HepG2 (cell line): ENCODE measurements at regions not wholly inside any gene's neighbourhood (a gene's known extent, or its start where the extent isn't known, plus 50 kb on each side); places are given as distances from the start of the nearest gene placed in this dataset.

Experiments used
- ATAC-seq: fragments of 200-7000 bp; cut with Tn5 transposase; 3 replicates; pipeline ENCODE4 v1.9.1; 2020; ENCODE audit warnings: mild to moderate bottlenecking, moderate library complexity
- BruUV-seq: library from RNA; stranded (reverse); fragments of 400-500 nt; replicated peaks from 2 replicates; lab custom pipeline; 2021; lab: Mats Ljungman, UMichigan
- CTCF ChIA-PET: fragments of 300-600 bp; formaldehyde crosslinking; extraction: SDS; loops from one replicate; lab custom pipeline; 2021; ENCODE audit warnings: low total read pairs, inconsistent platforms, low intra/inter-chr PET ratio; lab: Yijun Ruan, JAX
- POLR2A ChIA-PET: fragments of 350-600 bp; sonication (Branson Sonifier 250); formaldehyde crosslinking; loops from one replicate; lab custom pipeline; 2020; ENCODE audit warnings: antibody characterized with exemption, inconsistent platforms; lab: Yijun Ruan, JAX
- DNase-seq: peaks from one replicate; pipeline ENCODE4 v3.0.0-alpha.2; 2015; ENCODE audit warnings: low spot score
- FAIRE-seq: peaks from 3 replicates; lab custom pipeline; 2011; peaks lifted over from hg19 to GRCh38; lab: Jason Lieb, UNC
- H2AFZ ChIP-seq: one replicate; pipeline ENCODE4 v1.6.1; 2011; ENCODE audit warnings: low read length, inconsistent platforms
- H3K27ac ChIP-seq: fragments of 300-600 bp; 3 replicates; pipeline ENCODE4 v1.8.0; 2011; ENCODE audit warnings: mixed run types, mild to moderate bottlenecking, mixed read lengths, low read length, inconsistent platforms; ENCODE audit not compliant: insufficient read depth; ENCODE audit errors: extremely low read length
- H3K27me3 ChIP-seq, 2 experiments: fragments of 200-600 bp in 1 of 2; 2 replicates in 1 of 2; 3 replicates in 1 of 2; pipeline versions ENCODE4 v1.6.0 to v1.8.0; 2011; ENCODE audit warnings: low read length in 2 of 2, mild to moderate bottlenecking in 2 of 2, moderate library complexity in 2 of 2, inconsistent platforms in 1 of 2; ENCODE audit not compliant: insufficient read depth in 2 of 2, control insufficient read depth in 1 of 2
- H3K36me3 ChIP-seq, 2 experiments: fragments of 200-600 bp in 1 of 2; replicated peaks in 1 of 2; 2 replicates in 1 of 2; 3 replicates in 1 of 2; pipeline versions ENCODE4 v1.5.1 to v1.8.0; 2011; ENCODE audit warnings: low read length in 2 of 2, inconsistent platforms in 1 of 2; ENCODE audit not compliant: insufficient read depth in 2 of 2, control insufficient read depth in 1 of 2
- H3K4me1 ChIP-seq: 2 replicates; pipeline ENCODE4 v1.5.1; 2012; ENCODE audit warnings: low read length, inconsistent platforms; ENCODE audit not compliant: insufficient read depth
- H3K4me2 ChIP-seq: 2 replicates; pipeline ENCODE4 v1.6.0; 2011; ENCODE audit warnings: low read depth, low read length, inconsistent platforms
- H3K4me3 ChIP-seq, 3 experiments: fragments of 200-600 bp in 1 of 3; sonication (generic), shearing (Covaris generic) in 1 of 3; replicated peaks in 1 of 3; 2 replicates each; pipeline ENCODE4 v1.5.1; 2011 to 2016; ENCODE audit warnings: low read length in 3 of 3, inconsistent platforms in 2 of 3, low read depth in 2 of 3, mild to moderate bottlenecking in 2 of 3, control low read depth in 1 of 3, mixed read lengths in 1 of 3; ENCODE audit not compliant: insufficient read depth in 1 of 3
- H3K79me2 ChIP-seq: one replicate; pipeline ENCODE4 v1.6.1; 2011; ENCODE audit warnings: low read length, inconsistent platforms; ENCODE audit not compliant: insufficient read depth
- H3K9ac ChIP-seq: 2 replicates; pipeline ENCODE4 v1.6.0; 2011; ENCODE audit warnings: mild to moderate bottlenecking, low read depth, low read length, inconsistent platforms; ENCODE audit not compliant: insufficient read depth
- H3K9me3 ChIP-seq: 2 replicates; pipeline ENCODE4 v1.5.1; 2012; ENCODE audit warnings: mild to moderate bottlenecking, low read length
- H4K20me1 ChIP-seq: 2 replicates; pipeline ENCODE4 v1.6.0; 2011; ENCODE audit warnings: inconsistent platforms, mild to moderate bottlenecking, low read length, moderate library complexity; ENCODE audit not compliant: insufficient read depth
- FOXC1 ChIP-seq: sonication (generic); formaldehyde crosslinking; IDR thresholded peaks from 2 replicates; pipeline ENCODE4 v1.8.0; 2022; ENCODE audit warnings: mild to moderate bottlenecking, missing genetic modification reagents, borderline replicate concordance
- HDAC1 ChIP-seq: sonication (generic); formaldehyde crosslinking; IDR thresholded peaks from 2 replicates; pipeline ENCODE4 v1.5.1; 2020; ENCODE audit warnings: mild to moderate bottlenecking, missing genetic modification reagents
- KDM1A ChIP-seq: IDR thresholded peaks from 2 replicates; pipeline ENCODE4 v1.6.1; 2016; ENCODE audit warnings: missing compliant biosample characterization
- NCOA1 ChIP-seq: sonication (generic); formaldehyde crosslinking; IDR thresholded peaks from 2 replicates; pipeline ENCODE4 v1.9.0; 2021; ENCODE audit warnings: missing genetic modification reagents
- POLR2G ChIP-seq: fragments of 200-400 bp; formaldehyde crosslinking; IDR thresholded peaks from 2 replicates; pipeline ENCODE4 v1.6.1; 2018; ENCODE audit warnings: mild to moderate bottlenecking, low read depth, low read length, moderate library complexity
- ZNF550 ChIP-seq: sonication (generic); formaldehyde crosslinking; IDR thresholded peaks from 2 replicates; pipeline ENCODE4 v1.4.0; 2020; ENCODE audit warnings: mild to moderate bottlenecking, missing genetic modification reagents, borderline replicate concordance
- WGBS: methylation state at CpG from one replicate; pipeline ENCODE4 v1.1.6; 2017; ENCODE audit warnings: low lambda C conversion rate; 5-methylcytosine and 5-hydroxymethylcytosine counted together
- in situ Hi-C: cut with HindIII; loops from 2 replicates; pipeline ENCODE4 v1.10.0; 2017; ENCODE audit warnings: low pct_unique_long_range_greater_than_20kb; ENCODE audit not compliant: extremely low pct_ligation_motif_present
- intact Hi-C: fragments of 100-400 bp; cut with micrococcal nuclease; formaldehyde crosslinking; loops from one replicate; pipeline ENCODE4 v1.10.0; 2022; ENCODE audit not compliant: unreplicated experiment
- TF ChIP-seq, protein P1 (sequence below): sonication (generic); formaldehyde crosslinking; IDR thresholded peaks from 2 replicates; pipeline ENCODE4 v1.4.0; 2020; ENCODE audit warnings: missing genetic modification reagents, borderline replicate concordance
- TF ChIP-seq, protein P2 (sequence below): sonication (generic); formaldehyde crosslinking; IDR thresholded peaks from 2 replicates; pipeline ENCODE4 v1.8.0; 2022; ENCODE audit warnings: low read depth, missing genetic modification reagents
- TF ChIP-seq, protein P3 (sequence below): sonication (generic); formaldehyde crosslinking; IDR thresholded peaks from 2 replicates; pipeline ENCODE4 v1.5.0; 2020; ENCODE audit warnings: mild to moderate bottlenecking, missing genetic modification reagents, moderate library complexity

DNA sequence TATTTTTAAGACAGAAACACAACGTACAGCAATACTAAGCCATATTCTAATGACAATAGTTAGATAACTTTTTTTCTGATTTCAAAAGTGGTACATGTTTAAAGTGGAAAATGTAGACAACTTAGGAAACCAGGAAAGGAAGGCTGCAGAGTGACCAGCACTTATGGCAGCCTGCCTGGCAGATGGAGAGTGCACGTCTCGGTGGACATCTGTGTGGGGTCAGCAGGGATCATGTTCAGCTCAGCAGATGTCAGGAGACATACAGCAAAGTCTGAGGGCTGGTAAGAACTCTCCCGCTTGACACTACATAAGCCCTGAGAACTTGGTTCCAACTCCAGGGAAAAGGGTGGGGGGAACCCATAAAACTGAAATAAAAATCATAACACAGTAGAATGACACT lies 128.6 kb upstream of the ADPGK start (continued):
- TF ChIP-seq, protein P1, sequence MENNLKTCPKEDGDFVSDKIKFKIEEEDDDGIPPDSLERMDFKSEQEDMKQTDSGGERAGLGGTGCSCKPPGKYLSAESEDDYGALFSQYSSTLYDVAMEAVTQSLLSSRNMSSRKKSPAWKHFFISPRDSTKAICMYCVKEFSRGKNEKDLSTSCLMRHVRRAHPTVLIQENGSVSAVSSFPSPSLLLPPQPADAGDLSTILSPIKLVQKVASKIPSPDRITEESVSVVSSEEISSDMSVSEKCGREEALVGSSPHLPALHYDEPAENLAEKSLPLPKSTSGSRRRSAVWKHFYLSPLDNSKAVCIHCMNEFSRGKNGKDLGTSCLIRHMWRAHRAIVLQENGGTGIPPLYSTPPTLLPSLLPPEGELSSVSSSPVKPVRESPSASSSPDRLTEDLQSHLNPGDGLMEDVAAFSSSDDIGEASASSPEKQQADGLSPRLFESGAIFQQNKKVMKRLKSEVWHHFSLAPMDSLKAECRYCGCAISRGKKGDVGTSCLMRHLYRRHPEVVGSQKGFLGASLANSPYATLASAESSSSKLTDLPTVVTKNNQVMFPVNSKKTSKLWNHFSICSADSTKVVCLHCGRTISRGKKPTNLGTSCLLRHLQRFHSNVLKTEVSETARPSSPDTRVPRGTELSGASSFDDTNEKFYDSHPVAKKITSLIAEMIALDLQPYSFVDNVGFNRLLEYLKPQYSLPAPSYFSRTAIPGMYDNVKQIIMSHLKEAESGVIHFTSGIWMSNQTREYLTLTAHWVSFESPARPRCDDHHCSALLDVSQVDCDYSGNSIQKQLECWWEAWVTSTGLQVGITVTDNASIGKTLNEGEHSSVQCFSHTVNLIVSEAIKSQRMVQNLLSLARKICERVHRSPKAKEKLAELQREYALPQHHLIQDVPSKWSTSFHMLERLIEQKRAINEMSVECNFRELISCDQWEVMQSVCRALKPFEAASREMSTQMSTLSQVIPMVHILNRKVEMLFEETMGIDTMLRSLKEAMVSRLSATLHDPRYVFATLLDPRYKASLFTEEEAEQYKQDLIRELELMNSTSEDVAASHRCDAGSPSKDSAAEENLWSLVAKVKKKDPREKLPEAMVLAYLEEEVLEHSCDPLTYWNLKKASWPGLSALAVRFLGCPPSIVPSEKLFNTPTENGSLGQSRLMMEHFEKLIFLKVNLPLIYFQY (CRISPR knock-in tag): no peak
- TF ChIP-seq POLR2G: no peak
- no peak for TF ChIP-seq ZNF550
- TF ChIP-seq FOXC1: no peak

DNA sequence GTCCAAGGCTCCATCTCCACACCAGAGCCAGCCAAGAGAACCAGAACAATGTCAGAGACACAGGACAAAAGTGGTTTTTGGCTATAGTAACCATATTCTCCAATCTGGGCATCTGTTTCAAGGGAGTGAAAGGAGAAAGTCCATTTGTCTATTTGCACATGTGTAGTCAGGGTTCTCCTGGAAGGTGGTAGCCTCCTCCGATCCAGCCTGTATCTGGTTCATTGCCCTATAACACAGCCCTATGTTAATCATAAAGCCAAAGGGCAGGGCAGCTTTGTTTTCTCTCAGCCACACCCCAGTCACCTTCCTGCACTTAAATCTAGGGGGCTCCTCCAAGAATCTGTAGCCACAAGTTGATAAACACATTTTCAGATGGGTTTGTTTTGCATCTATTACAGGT lies 128.1 kb upstream of the ADPGK start:
- FAIRE-seq (no peak), ATAC-seq (no peak), DNase-seq (no peak)
- no peaks in the 10 kb centered on the region for H4K20me1 ChIP-seq
- CTCF ChIA-PET: no interaction called here
- no peak overlapping the region for H3K4me2 ChIP-seq
- H3K27me3 ChIP-seq: peaks cover 0 to 6% of the 10 kb centered on the region in 2 experiments; a peak in 2 of 5 replicates
- no peaks in the 10 kb centered on the region for H3K4me1 ChIP-seq
- in situ Hi-C loops (no loop called here), intact Hi-C loops (loop anchor here (10.0 kb wide), 1 partner anchor 57 kb away; no protein-coding TSS in a partner anchor)
- WGBS: 0% methylated on average over 1 of the region's 1 CpG
- H2AFZ ChIP-seq: no peak overlapping the region
- no peaks in the 10 kb centered on the region for H3K36me3 ChIP-seq
- BruUV-seq: no TSS peak
- POLR2A ChIA-PET: no interaction called here
- no peak overlapping the region for H3K4me3 ChIP-seq
- TF ChIP-seq KDM1A (CRISPR knock-in tag) (no peak), NCOA1 (CRISPR knock-in tag) (no peak), HDAC1 (CRISPR knock-in tag) (no peak)
- TF ChIP-seq, protein P2, sequence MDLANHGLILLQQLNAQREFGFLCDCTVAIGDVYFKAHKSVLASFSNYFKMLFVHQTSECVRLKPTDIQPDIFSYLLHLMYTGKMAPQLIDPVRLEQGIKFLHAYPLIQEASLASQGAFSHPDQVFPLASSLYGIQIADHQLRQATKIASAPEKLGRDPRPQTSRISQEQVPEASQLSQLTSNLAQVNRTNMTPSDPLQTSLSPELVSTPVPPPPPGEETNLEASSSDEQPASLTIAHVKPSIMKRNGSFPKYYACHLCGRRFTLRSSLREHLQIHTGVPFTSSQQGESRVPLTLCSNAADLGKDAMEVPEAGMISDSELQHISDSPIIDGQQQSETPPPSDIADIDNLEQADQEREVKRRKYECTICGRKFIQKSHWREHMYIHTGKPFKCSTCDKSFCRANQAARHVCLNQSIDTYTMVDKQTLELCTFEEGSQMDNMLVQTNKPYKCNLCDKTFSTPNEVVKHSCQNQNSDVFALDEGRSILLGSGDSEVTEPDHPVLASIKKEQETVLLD (CRISPR knock-in tag): no peak
- TF ChIP-seq, protein P3, sequence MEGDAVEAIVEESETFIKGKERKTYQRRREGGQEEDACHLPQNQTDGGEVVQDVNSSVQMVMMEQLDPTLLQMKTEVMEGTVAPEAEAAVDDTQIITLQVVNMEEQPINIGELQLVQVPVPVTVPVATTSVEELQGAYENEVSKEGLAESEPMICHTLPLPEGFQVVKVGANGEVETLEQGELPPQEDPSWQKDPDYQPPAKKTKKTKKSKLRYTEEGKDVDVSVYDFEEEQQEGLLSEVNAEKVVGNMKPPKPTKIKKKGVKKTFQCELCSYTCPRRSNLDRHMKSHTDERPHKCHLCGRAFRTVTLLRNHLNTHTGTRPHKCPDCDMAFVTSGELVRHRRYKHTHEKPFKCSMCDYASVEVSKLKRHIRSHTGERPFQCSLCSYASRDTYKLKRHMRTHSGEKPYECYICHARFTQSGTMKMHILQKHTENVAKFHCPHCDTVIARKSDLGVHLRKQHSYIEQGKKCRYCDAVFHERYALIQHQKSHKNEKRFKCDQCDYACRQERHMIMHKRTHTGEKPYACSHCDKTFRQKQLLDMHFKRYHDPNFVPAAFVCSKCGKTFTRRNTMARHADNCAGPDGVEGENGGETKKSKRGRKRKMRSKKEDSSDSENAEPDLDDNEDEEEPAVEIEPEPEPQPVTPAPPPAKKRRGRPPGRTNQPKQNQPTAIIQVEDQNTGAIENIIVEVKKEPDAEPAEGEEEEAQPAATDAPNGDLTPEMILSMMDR (CRISPR knock-in tag): no peak
- no peaks in the 10 kb centered on the region for H3K9me3 ChIP-seq
- H3K79me2 ChIP-seq: no peaks in the 10 kb centered on the region
- H3K9ac ChIP-seq: no peak overlapping the region
- no peak overlapping the region for H3K27ac ChIP-seq
